Choroid plexus epithelial cell (primary cell): ENCODE measurements at regions not wholly inside any gene's neighbourhood (a gene's known extent, or its start where the extent isn't known, plus 50 kb on each side); places are given as distances from the start of the nearest gene placed in this dataset.

Source experiments
- DNase-seq: peaks from one replicate; pipeline ENCODE4 v3.0.0-alpha.2; 2010; ENCODE audit warnings: low read depth
- H3K4me3 ChIP-seq: 2 replicates; pipeline ENCODE4 v1.5.1; 2011; ENCODE audit warnings: low read depth, mild to moderate bottlenecking, control low read depth, low read length, moderate library complexity
- CTCF ChIP-seq: conservative IDR thresholded peaks from 2 replicates; pipeline ENCODE4 v1.5.1; 2011; ENCODE audit warnings: low read depth, mild to moderate bottlenecking, control low read depth, inconsistent platforms, low read length, moderate library complexity

DNA sequence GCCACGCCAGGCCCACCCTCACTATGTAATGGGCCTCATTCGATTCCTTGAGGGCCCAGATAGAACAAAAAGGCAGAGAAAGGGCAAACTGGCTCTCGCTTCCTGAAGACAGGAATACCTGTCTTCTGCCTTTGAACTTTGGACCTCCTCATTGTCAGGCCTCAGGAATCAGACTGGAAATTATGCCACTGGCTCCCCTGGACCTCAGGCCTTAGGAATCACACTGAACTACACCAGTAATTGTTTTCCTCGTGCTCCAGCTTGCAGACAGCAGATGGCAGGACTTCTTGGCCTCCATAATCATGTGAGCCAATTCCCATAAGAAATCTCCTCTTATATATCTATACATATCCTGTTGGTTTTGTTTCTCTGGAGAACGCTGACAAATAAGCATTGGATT is 258.6 kb upstream of the KCNG1 start:
- DNase-seq: no peak
- no peak overlapping the region for H3K4me3 ChIP-seq
- no peak for TF ChIP-seq CTCF

DNA sequence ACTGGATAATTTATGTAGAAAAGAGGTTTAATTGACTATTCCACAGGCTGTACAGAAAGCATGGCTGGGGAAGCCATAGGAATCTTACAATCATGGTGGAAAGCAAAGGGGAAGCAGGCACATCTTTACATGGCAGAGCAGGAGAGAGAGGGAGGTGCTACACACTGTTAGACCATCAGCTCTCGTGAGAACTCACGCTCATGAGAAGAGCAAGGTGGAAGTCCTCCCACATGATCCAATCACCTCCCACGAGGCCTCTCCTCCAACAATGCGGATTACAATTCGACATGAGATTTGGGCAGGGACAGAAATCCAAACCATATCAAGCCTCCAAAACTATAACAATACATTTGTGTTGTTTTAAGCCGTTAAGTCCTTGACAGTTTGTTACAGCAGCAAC is 257.1 kb upstream of the KCNG1 start:
- TF ChIP-seq CTCF: no peak
- H3K4me3 ChIP-seq: no peak overlapping the region
- DNase-seq: no peak

- TF ChIP-seq CTCF: no peak
- H3K4me3 ChIP-seq: no peak overlapping the region
- DNase-seq: no peak
Measured at GRCh38 chr20:51277961-51278360, 255.1 kb upstream of the KCNG1 start.

DNA sequence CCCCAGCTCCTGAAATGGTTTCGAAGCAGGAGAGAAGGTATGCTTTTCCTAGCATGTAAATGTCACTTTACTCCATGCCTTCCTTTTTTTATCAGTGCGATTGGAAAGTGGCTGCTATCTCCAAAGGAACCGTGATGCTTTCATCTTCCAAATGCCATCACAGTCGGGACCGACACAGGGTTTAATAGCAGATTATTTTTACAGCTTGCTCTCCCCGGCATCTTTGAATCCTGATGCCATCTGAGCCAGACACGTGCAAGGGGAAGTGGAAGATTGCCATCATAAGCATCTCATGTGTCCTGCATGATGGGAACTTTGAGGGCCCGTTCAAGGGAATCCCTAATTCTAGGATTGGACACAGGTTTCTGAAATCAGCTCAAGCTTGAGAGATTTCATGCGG is 253.4 kb upstream of the KCNG1 start:
- no peak overlapping the region for H3K4me3 ChIP-seq
- no peak for TF ChIP-seq CTCF
- no peak for DNase-seq

- no peak overlapping the region for H3K4me3 ChIP-seq
- no peak for TF ChIP-seq CTCF
- peak; percentile 31 for DNase-seq
Measured at GRCh38 chr20:51275826-51276225, 252.9 kb upstream of the KCNG1 start.

GRCh38 chr20:51275181-51275580 is 252.3 kb upstream of the KCNG1 start:
- H3K4me3 ChIP-seq: no peak overlapping the region
- no peak for DNase-seq
- no peak for TF ChIP-seq CTCF

GRCh38 chr20:51272401-51272800 is 249.5 kb upstream of the KCNG1 start:
- no peak for TF ChIP-seq CTCF
- no peak overlapping the region for H3K4me3 ChIP-seq
- DNase-seq: peak; percentile 74
